ENCODE measurements at regions not wholly inside any gene's neighbourhood (a gene's known extent, or its start where the extent isn't known, plus 50 kb on each side); places are given as distances from the start of the nearest gene placed in this dataset.

- TF ChIP-seq, protein P1, sequence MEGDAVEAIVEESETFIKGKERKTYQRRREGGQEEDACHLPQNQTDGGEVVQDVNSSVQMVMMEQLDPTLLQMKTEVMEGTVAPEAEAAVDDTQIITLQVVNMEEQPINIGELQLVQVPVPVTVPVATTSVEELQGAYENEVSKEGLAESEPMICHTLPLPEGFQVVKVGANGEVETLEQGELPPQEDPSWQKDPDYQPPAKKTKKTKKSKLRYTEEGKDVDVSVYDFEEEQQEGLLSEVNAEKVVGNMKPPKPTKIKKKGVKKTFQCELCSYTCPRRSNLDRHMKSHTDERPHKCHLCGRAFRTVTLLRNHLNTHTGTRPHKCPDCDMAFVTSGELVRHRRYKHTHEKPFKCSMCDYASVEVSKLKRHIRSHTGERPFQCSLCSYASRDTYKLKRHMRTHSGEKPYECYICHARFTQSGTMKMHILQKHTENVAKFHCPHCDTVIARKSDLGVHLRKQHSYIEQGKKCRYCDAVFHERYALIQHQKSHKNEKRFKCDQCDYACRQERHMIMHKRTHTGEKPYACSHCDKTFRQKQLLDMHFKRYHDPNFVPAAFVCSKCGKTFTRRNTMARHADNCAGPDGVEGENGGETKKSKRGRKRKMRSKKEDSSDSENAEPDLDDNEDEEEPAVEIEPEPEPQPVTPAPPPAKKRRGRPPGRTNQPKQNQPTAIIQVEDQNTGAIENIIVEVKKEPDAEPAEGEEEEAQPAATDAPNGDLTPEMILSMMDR (IDR thresholded peaks at IDR 0.05; ENCODE audit: insufficient read depth, low read length), result no peak
- TF ChIP-seq REST (IDR thresholded peaks at IDR 0.05; ENCODE audit: insufficient replicate concordance, low read depth), result no peak
- no peak for TF ChIP-seq POLR2AphosphoS5 (IDR thresholded peaks at IDR 0.05; ENCODE audit: low read depth)
- TF ChIP-seq SPI1 (IDR thresholded peaks at IDR 0.05; ENCODE audit: borderline replicate concordance, low read depth), result no peak
Measured at GRCh38 chr3:82467051-82467450, 705.6 kb upstream of the GBE1 start.

All from HL-60 (cell line).